Anterior cingulate cortex (tissue), 58 donors: ENCODE measurements at regions not wholly inside any gene's neighbourhood (a gene's known extent, or its start where the extent isn't known, plus 50 kb on each side); places are given as distances from the start of the nearest gene placed in this dataset.
"Not testable (repeated sequence)": the region's sequence is repeated elsewhere in the genome, so short reads cannot be mapped to it uniquely, and the experiment has no call there.

ENCODE experiments used
- DNase-seq, 58 donors: peaks; one replicate each; lab custom pipeline; 2025; lab: John Stamatoyannopoulos, UW

- no peak for DNase-seq
These were observed 468.1 kb upstream of the FANCL start for GRCh38 chr2:58709274-58709673.

- DNase-seq: no peak
These were observed 467.4 kb upstream of the FANCL start for GRCh38 chr2:58708565-58708964.

- DNase-seq: no peak
These were observed 461.3 kb upstream of the FANCL start for GRCh38 chr2:58702302-58702885.

- DNase-seq: no peak
These were observed 460.7 kb upstream of the FANCL start for GRCh38 chr2:58701688-58702301.

- DNase-seq: no peak
These were observed 459.5 kb upstream of the FANCL start for GRCh38 chr2:58700591-58700990.

GRCh38 chr2:58699411-58699810, 458.3 kb upstream of the FANCL start:
- DNase-seq: no peak

- DNase-seq: no peak
These were observed 457.5 kb upstream of the FANCL start for GRCh38 chr2:58698620-58699019.

- DNase-seq: not testable (repeated sequence)
These were observed 453.0 kb upstream of the FANCL start for GRCh38 chr2:58694114-58694513.

GRCh38 chr2:58691041-58691440, 449.9 kb upstream of the FANCL start:
- DNase-seq: not testable (repeated sequence)

- DNase-seq: no peak
These were observed 447.7 kb upstream of the FANCL start for GRCh38 chr2:58688813-58689212.

- no peak for DNase-seq
These were observed 445.7 kb upstream of the FANCL start for GRCh38 chr2:58686776-58687175.

GRCh38 chr2:58680755-58681310, 439.7 kb upstream of the FANCL start:
- no peak for DNase-seq

GRCh38 chr2:58677748-58678147, 436.6 kb upstream of the FANCL start:
- no peak for DNase-seq

- DNase-seq: no peak
These were observed 430.6 kb upstream of the FANCL start for GRCh38 chr2:58671675-58672074.

GRCh38 chr2:58669998-58670397, 428.9 kb upstream of the FANCL start:
- no peak for DNase-seq

- DNase-seq: no peak
These were observed 426.1 kb upstream of the FANCL start for GRCh38 chr2:58667137-58667774.

GRCh38 chr2:58666323-58666970, 425.3 kb upstream of the FANCL start:
- no peak for DNase-seq

- DNase-seq: no peak
These were observed 424.0 kb upstream of the FANCL start for GRCh38 chr2:58665154-58665553.

GRCh38 chr2:58664523-58665151, 423.5 kb upstream of the FANCL start:
- no peak for DNase-seq

- no peak for DNase-seq
These were observed 418.9 kb upstream of the FANCL start for GRCh38 chr2:58660046-58660445.

- DNase-seq: no peak
These were observed 414.0 kb upstream of the FANCL start for GRCh38 chr2:58655152-58655551.
